Left lung (tissue), 4 donors: ENCODE measurements at regions not wholly inside any gene's neighbourhood (a gene's known extent, or its start where the extent isn't known, plus 50 kb on each side); places are given as distances from the start of the nearest gene placed in this dataset.
"Not testable (repeated sequence)": the region's sequence is repeated elsewhere in the genome, so short reads cannot be mapped to it uniquely, and the experiment has no call there.

Experiments used
- ATAC-seq: fragments of 200-7000 bp; cut with Tn5 transposase; one replicate; pipeline ENCODE4 v1.9.1; 2020; ENCODE audit warnings: moderate library complexity
- DNase-seq, 4 donors: peaks; one replicate each; pipeline ENCODE4 v3.0.0-alpha.2; 2013 to 2020
- H3K27ac ChIP-seq, 2 donors: fragments of 200-600 bp; sonication (generic) in 1 of 2; one replicate each; pipeline versions ENCODE4 v1.5.0 to v1.8.0; 2020 to 2021
- H3K27me3 ChIP-seq, 2 donors: fragments of 200-600 bp; sonication (generic) in 1 of 2; one replicate each; pipeline versions ENCODE4 v1.5.0 to v1.8.0; 2020 to 2021
- H3K36me3 ChIP-seq, 2 donors: fragments of 200-600 bp; sonication (generic) in 1 of 2; one replicate each; pipeline versions ENCODE4 v1.5.0 to v1.8.0; 2020 to 2021
- H3K4me1 ChIP-seq, 2 donors: fragments of 200-600 bp; one replicate each; pipeline ENCODE4 v1.8.0; 2021
- H3K4me3 ChIP-seq, 2 donors: fragments of 200-600 bp; sonication (generic) in 1 of 2; one replicate each; pipeline versions ENCODE4 v1.5.0 to v1.8.0; 2020 to 2021; ENCODE audit warnings: mild to moderate bottlenecking in 1 of 2
- H3K9me3 ChIP-seq, 2 donors: fragments of 200-600 bp; sonication (generic) in 1 of 2; one replicate each; pipeline versions ENCODE4 v1.5.0 to v1.8.0; 2020 to 2021
- intact Hi-C, 2 donors: fragments of 100-400 bp; cut with DNase I; formaldehyde crosslinking; loops; one replicate each; pipeline versions ENCODE4 v1.11.2 to v1.14.2; 2022
- donor health status: DM: no; HTN: yes; CAD: no.
- donor health status: DM: no; HTN: no; CAD: no.

DNA sequence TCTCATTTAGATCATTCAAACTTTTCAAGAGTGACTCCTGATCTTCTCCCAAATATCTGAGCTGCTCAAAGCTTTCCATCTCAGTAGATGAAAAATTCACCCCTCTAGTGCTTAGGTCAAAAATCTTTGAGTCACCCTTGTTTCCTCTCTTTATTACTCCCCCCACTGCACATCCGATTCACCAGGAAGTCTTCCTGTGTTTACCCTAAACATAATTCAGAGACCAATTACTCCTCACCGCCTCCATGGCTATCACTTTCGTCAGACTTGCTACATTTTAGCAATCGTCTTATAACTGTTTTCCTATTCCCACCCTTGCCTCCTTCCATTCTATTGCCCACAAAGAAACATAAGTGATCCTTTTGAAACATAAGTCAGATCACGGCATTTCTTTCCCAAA, 94.8 kb downstream of the SPDYE17 start:
- intact Hi-C loops, H3K4me3 ChIP-seq, H3K9me3 ChIP-seq, H3K36me3 ChIP-seq, H3K4me1 ChIP-seq, H3K27ac ChIP-seq, DNase-seq, H3K27me3 ChIP-seq, ATAC-seq: not testable (repeated sequence)

GRCh38 chr7:76936346-76936745, 95.8 kb downstream of the SPDYE17 start:
- H3K27ac ChIP-seq, DNase-seq, H3K27me3 ChIP-seq, H3K9me3 ChIP-seq, H3K4me1 ChIP-seq, H3K4me3 ChIP-seq, H3K36me3 ChIP-seq, intact Hi-C loops, ATAC-seq: not testable (repeated sequence)

DNA sequence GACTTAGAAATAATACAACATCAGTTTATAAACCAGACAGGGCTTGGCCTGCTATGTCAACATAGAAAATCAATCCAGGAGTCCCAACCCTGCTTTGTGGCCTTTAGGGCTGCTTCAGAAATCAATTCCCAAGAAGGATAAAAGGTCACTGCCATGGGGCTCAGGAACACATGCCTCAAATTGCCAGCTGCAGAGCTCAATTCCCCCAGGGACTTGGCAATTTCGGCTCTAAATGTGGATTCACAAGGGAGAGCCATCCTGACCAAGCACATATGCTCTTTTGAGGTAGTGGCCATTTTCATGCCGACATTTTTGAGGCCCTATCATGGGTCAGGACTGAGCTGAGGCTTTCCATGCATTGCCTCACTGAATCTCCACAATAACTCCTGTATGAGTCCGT, 97.5 kb downstream of the SPDYE17 start:
- H3K27me3 ChIP-seq, H3K9me3 ChIP-seq, ATAC-seq, H3K4me1 ChIP-seq, H3K4me3 ChIP-seq, H3K36me3 ChIP-seq, intact Hi-C loops, DNase-seq, H3K27ac ChIP-seq: not testable (repeated sequence)

DNA sequence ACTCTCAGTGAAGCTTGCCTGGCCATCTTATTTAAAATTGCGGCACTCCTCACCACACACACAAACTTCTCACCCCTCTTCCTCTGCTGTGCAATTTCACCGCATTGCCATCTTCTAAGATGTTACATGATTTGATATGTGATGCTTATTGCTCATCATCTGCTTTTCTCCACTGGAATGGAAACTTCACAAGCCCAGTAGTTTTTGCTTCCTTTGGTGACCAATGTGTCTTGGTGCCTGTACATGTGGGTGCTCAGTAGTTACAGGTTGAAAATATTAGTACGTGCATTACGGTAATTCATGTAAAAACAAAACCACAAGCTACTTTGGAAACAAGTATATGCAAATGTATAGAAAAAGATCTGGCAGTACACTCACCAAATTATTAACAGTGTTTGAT, 99.2 kb downstream of the SPDYE17 start:
- DNase-seq, H3K9me3 ChIP-seq, H3K27ac ChIP-seq, intact Hi-C loops, H3K36me3 ChIP-seq, H3K4me3 ChIP-seq, H3K4me1 ChIP-seq, H3K27me3 ChIP-seq, ATAC-seq: not testable (repeated sequence)

- H3K27me3 ChIP-seq, H3K36me3 ChIP-seq, H3K9me3 ChIP-seq, H3K4me3 ChIP-seq, H3K4me1 ChIP-seq, H3K27ac ChIP-seq, intact Hi-C loops: not testable (repeated sequence)
- ATAC-seq (peak; percentile 48), DNase-seq (peak in 1 of 4 donors; percentile 23)
These were observed 100.7 kb downstream of the SPDYE17 start for GRCh38 chr7:76931441-76931840.

- ATAC-seq, intact Hi-C loops, H3K4me1 ChIP-seq, H3K36me3 ChIP-seq, DNase-seq, H3K27ac ChIP-seq, H3K27me3 ChIP-seq, H3K4me3 ChIP-seq, H3K9me3 ChIP-seq: not testable (repeated sequence)
These were observed 101.7 kb downstream of the SPDYE17 start for GRCh38 chr7:76930416-76930815.

GRCh38 chr7:76928751-76929150, 103.4 kb downstream of the SPDYE17 start:
- H3K4me1 ChIP-seq, DNase-seq, H3K27ac ChIP-seq, H3K4me3 ChIP-seq, H3K36me3 ChIP-seq, H3K27me3 ChIP-seq, intact Hi-C loops, H3K9me3 ChIP-seq, ATAC-seq: not testable (repeated sequence)

DNA sequence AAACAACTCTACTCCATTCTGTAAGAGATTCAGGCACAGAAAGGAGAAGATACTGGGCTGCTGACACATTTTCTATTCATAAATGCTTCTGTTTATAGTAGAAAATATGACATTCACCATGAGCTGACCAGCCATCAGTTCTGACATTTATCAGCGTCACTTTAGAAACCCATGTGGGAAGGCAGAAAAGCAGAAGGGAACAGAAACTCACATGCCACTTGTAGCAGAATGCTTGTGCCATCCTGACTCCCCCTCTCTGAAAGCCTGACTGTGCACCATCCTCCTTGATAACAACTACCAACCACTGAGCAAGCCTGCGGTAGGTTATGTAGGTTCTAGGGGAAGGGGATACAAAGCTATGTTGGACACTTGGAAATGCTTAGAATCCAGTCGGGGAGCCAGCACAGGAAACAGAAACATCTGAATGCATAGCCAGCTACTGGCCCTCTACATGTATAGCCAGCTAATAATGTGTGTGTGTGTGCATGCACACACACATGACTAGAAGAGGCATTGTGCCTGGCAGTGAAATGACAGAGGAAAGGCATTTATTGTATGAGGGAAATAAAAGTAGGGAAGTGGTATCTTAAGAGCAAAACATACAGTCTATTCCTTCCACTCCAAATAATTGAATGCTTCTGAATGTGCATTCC, 104.3 kb downstream of the SPDYE17 start:
- H3K27ac ChIP-seq, H3K9me3 ChIP-seq, H3K4me3 ChIP-seq, DNase-seq, H3K27me3 ChIP-seq, intact Hi-C loops, H3K4me1 ChIP-seq, H3K36me3 ChIP-seq, ATAC-seq: not testable (repeated sequence)

DNA sequence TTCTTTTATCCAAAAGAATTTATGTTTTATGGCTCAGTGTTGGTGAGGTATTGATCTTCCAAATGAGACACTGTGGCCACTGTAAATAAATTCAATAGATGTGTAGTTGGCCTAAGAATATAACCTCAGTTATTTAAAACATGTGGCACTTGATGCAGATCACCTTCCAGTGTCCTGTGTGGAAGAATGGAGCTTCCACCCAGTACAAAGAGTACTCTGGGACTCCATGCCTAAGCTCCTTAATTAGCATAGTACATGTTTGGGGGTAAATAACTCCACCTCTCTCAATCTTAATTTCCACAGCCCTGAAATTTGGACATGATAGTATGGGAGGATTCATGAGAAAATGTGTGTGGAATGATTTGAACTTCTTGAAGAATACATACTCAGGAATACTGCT, 105.7 kb downstream of the SPDYE17 start:
- H3K27me3 ChIP-seq, DNase-seq, H3K36me3 ChIP-seq, ATAC-seq, H3K27ac ChIP-seq, H3K4me3 ChIP-seq, H3K4me1 ChIP-seq, H3K9me3 ChIP-seq, intact Hi-C loops: not testable (repeated sequence)

DNA sequence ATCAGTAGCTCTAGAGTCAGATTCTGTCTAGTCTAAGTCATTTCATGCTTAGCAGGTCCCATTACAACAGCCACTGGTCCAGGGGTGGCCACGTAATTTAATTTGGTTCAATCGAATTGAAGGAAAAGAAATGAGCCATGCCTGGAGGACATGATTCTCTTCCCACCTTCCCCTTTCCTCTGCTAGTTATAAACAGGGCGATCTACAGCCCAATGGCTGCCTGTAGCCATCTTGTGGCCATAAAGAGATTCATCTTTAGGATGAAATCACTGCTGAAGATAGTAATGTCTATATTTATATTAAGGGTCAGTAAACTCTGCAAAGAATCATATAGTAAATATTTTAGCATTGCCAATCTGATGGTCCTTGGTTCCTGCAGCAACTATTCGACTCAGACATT, 107.4 kb downstream of the SPDYE17 start:
- H3K27me3 ChIP-seq, DNase-seq, H3K9me3 ChIP-seq, H3K36me3 ChIP-seq, intact Hi-C loops, H3K27ac ChIP-seq, ATAC-seq, H3K4me3 ChIP-seq, H3K4me1 ChIP-seq: not testable (repeated sequence)

- H3K9me3 ChIP-seq, H3K4me1 ChIP-seq, H3K27me3 ChIP-seq, H3K4me3 ChIP-seq, DNase-seq, H3K27ac ChIP-seq, H3K36me3 ChIP-seq, ATAC-seq, intact Hi-C loops: not testable (repeated sequence)
These were observed 113.5 kb downstream of the SPDYE17 start for GRCh38 chr7:76918619-76919018.

DNA sequence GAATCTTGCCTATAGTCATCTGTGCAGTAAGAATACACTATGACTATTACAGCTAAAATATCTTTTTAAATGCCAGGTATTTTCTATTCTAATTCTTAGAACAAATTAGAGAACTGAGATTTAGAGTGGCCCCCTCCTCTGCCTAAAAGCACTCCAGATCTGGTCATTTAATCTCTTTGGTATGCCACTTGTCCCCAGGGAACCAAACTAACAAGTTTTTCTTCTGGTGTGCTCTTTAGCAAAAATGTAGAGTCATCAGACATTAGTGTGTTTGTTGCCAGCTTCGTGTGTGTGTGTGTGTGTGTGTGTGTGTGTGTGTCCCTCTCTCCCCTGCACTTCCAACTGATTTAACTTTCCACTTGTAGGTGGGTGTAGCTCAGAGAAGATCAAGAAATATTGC, 117.8 kb downstream of the SPDYE17 start:
- H3K27ac ChIP-seq, H3K27me3 ChIP-seq, H3K9me3 ChIP-seq, intact Hi-C loops, H3K36me3 ChIP-seq, H3K4me1 ChIP-seq, H3K4me3 ChIP-seq: not testable (repeated sequence)
- ATAC-seq (peak; percentile 86), DNase-seq (peak in 1 of 4 donors; percentile 38)

DNA sequence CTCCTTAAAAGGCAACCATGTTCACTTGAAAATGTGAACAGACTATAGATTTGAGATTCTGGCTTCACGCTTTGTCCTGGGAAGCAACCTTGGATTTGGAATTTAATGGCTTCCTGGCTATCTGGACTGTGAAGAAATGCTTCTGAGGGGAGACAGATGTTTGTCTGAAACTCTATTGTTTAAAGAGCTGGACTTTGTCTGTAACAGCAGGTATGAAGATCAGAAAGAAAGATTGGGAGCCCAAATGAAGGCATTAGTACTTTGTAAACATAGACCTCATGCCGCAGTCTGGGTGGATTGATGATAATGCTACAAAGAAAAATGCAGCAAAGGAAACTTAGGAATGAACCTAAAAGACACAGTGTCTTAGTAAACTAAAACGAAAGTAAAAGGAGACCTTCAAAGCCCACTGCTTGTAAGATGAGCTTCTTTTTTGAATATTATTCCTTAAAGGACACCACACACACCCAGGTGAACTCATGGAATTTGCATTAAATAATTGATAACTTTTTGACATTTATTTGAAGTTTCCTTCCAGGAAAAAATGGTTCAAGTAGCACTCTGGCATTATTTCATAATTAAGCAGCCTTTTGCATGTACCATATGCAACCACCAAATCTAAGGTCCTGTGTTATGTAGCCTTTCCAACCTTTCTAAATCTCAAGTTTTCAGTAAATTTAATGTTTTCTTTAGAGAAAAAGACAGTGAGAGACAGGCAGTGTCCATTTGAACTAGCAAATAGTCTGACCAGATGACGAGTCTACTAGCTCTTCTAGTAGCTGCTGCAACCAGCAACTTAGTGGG, 119.9 kb downstream of the SPDYE17 start:
- H3K27me3 ChIP-seq, H3K36me3 ChIP-seq, H3K4me1 ChIP-seq, H3K9me3 ChIP-seq, DNase-seq, H3K27ac ChIP-seq, intact Hi-C loops, H3K4me3 ChIP-seq, ATAC-seq: not testable (repeated sequence)

DNA sequence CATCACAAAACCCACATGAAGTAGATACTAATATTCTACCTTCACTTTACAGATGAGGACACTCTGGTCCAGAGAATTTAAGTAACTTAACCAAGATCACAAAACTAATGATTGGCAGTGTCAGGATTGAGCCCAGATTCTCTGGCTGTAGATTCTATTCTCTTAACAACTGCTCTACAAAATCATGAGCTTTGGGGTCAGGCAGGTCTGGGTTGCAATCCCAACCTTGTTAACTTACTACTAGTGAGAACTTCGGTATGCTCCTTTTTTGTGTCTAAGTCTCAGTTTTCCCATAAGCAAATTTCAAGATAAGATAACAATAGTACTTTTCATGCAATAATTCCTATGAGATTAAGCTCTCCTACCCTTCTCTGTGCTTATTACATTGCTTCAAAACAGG, 127.5 kb downstream of the SPDYE17 start:
- DNase-seq, H3K4me3 ChIP-seq, H3K4me1 ChIP-seq, H3K9me3 ChIP-seq, H3K27me3 ChIP-seq, H3K36me3 ChIP-seq, H3K27ac ChIP-seq, ATAC-seq, intact Hi-C loops: not testable (repeated sequence)
